Adrenal gland (tissue), 5 donors: ENCODE measurements at regions not wholly inside any gene's neighbourhood (a gene's known extent, or its start where the extent isn't known, plus 50 kb on each side); places are given as distances from the start of the nearest gene placed in this dataset.

Experiments
- POLR2A ChIP-seq, 2 donors: fragments of 450-650 bp; IDR thresholded peaks; one replicate each; pipeline ENCODE4 v1.6.1; 2017; ENCODE audit warnings: antibody characterized with exemption in 2 of 2, mild to moderate bottlenecking in 2 of 2, moderate library complexity in 1 of 2
- TF ChIP-seq, protein P1 (sequence below), 6 experiments: fragments of 450-650 bp in 4 of 6; fragments of 200-600 bp in 2 of 6; sonication (generic) in 1 of 6; IDR thresholded peaks; 1 replicate in 5 of 6; 2 replicates in 1 of 6; pipeline versions ENCODE4 v1.5.1 to v1.8.0; 2016 to 2021; ENCODE audit warnings: antibody characterized with exemption in 6 of 6, mild to moderate bottlenecking in 2 of 6, moderate library complexity in 1 of 6
- donor health status: DM: no; HTN: no; CAD: no.

DNA sequence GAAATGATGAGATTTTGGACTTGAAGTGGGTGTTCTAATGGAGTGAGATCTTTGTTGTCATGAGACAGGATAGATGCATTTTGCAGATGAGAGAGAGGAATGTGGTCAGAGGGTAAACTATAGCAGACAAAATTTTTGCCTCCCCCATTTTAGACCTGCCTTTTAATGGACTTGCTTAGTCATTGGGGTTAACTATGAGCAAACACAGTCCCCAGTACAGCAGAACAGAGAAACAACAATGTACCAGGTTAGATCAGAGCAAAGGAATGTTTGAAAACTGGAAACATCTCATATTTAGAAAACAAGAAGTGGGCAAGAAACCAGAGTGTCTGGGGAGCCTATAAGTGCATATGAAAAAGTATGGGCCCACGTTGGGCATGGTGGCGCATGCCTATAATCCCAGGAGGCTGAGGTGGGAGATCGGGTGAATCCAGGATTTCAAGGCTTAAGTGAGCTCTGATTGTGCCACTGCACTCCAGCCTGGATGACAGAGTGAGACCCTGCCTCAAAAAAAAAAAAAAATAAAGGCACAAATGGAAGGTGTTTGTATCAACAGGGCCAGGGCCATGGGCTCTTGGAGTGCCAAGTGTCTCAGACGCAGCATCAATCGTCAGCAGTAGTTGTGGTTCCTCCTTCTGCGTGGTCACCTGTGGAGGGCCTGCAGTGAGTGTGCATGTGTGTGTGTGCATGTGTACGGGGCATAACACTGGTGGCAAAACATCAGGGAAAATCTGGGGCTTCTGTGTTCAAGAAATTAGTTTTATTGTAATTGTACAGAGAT lies 214.4 kb upstream of the S1PR3 start:
- TF ChIP-seq, protein P1, sequence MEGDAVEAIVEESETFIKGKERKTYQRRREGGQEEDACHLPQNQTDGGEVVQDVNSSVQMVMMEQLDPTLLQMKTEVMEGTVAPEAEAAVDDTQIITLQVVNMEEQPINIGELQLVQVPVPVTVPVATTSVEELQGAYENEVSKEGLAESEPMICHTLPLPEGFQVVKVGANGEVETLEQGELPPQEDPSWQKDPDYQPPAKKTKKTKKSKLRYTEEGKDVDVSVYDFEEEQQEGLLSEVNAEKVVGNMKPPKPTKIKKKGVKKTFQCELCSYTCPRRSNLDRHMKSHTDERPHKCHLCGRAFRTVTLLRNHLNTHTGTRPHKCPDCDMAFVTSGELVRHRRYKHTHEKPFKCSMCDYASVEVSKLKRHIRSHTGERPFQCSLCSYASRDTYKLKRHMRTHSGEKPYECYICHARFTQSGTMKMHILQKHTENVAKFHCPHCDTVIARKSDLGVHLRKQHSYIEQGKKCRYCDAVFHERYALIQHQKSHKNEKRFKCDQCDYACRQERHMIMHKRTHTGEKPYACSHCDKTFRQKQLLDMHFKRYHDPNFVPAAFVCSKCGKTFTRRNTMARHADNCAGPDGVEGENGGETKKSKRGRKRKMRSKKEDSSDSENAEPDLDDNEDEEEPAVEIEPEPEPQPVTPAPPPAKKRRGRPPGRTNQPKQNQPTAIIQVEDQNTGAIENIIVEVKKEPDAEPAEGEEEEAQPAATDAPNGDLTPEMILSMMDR (IDR thresholded peaks at IDR 0.05) = no peak
- TF ChIP-seq POLR2A (IDR thresholded peaks at IDR 0.05) = no peak
